ENCODE measurements at regions not wholly inside any gene's neighbourhood (a gene's known extent, or its start where the extent isn't known, plus 50 kb on each side); places are given as distances from the start of the nearest gene placed in this dataset.

- TF ChIP-seq YY1 (IDR thresholded peaks at IDR 0.05; ENCODE audit: insufficient read depth, insufficient read length) (no peak), SUZ12 (IDR thresholded peaks at IDR 0.05; ENCODE audit: extremely low read depth, insufficient read depth, insufficient read length) (no peak)
Observed at GRCh38 chr15:79609506-79609905, 177.4 kb downstream of the MINAR1 start.
